ENCODE measurements at regions not wholly inside any gene's neighbourhood (a gene's known extent, or its start where the extent isn't known, plus 50 kb on each side); places are given as distances from the start of the nearest gene placed in this dataset.

- H3K9me3 ChIP-seq (replicated peaks): no peaks in the 10 kb centered on the region
- H3K4me1 ChIP-seq: no peaks in the 10 kb centered on the region
- H3K36me3 ChIP-seq: no peaks in the 10 kb centered on the region
- H3K27ac ChIP-seq: no peak overlapping the region
- no peaks in the 10 kb centered on the region for H3K27me3 ChIP-seq
- no peak overlapping the region for H3K4me3 ChIP-seq
- DNase-seq: no peak
Measured at GRCh38 chr12:84766375-84766774, 146.2 kb downstream of the SLC6A15 start.

GRCh38 chr12:84764001-84764400 is 148.6 kb downstream of the SLC6A15 start:
- H3K4me3 ChIP-seq: no peak overlapping the region
- H3K9me3 ChIP-seq (replicated peaks): no peaks in the 10 kb centered on the region
- no peak overlapping the region for H3K27ac ChIP-seq
- no peaks in the 10 kb centered on the region for H3K27me3 ChIP-seq
- no peak for DNase-seq
- no peaks in the 10 kb centered on the region for H3K4me1 ChIP-seq
- H3K36me3 ChIP-seq: no peaks in the 10 kb centered on the region

GRCh38 chr12:84763107-84763506 is 149.5 kb downstream of the SLC6A15 start:
- Histone ChIP-seq H3K4me1 (no peaks in the 10 kb centered on the region), H3K27me3 (no peaks in the 10 kb centered on the region), H3K27ac (no peak overlapping the region), H3K36me3 (no peaks in the 10 kb centered on the region), H3K4me3 (no peak overlapping the region), H3K9me3 (replicated peaks) (no peaks in the 10 kb centered on the region)
- no peak for DNase-seq

GRCh38 chr12:84760091-84760865 is 152.3 kb downstream of the SLC6A15 start:
- no peak for DNase-seq
- H3K36me3 ChIP-seq: no peaks in the 10 kb centered on the region
- no peak overlapping the region for H3K4me3 ChIP-seq
- no peaks in the 10 kb centered on the region for H3K27me3 ChIP-seq
- H3K27ac ChIP-seq: no peak overlapping the region
- H3K4me1 ChIP-seq: no peaks in the 10 kb centered on the region
- no peaks in the 10 kb centered on the region for H3K9me3 ChIP-seq (replicated peaks)

GRCh38 chr12:84757978-84758377 is 154.6 kb downstream of the SLC6A15 start:
- Histone ChIP-seq H3K27ac (no peak overlapping the region), H3K4me3 (no peak overlapping the region), H3K36me3 (no peaks in the 10 kb centered on the region), H3K9me3 (replicated peaks) (no peaks in the 10 kb centered on the region), H3K27me3 (no peaks in the 10 kb centered on the region), H3K4me1 (no peaks in the 10 kb centered on the region)
- DNase-seq: no peak

GRCh38 chr12:84756961-84757360 is 155.6 kb downstream of the SLC6A15 start:
- H3K27me3 ChIP-seq: no peaks in the 10 kb centered on the region
- H3K9me3 ChIP-seq (replicated peaks): no peaks in the 10 kb centered on the region
- no peak for DNase-seq
- H3K27ac ChIP-seq: no peak overlapping the region
- no peaks in the 10 kb centered on the region for H3K36me3 ChIP-seq
- H3K4me3 ChIP-seq: no peak overlapping the region
- H3K4me1 ChIP-seq: no peaks in the 10 kb centered on the region

- H3K4me1 ChIP-seq: no peaks in the 10 kb centered on the region
- no peaks in the 10 kb centered on the region for H3K27me3 ChIP-seq
- no peak for DNase-seq
- H3K4me3 ChIP-seq: no peak overlapping the region
- no peaks in the 10 kb centered on the region for H3K36me3 ChIP-seq
- H3K9me3 ChIP-seq (replicated peaks): no peaks in the 10 kb centered on the region
- no peak overlapping the region for H3K27ac ChIP-seq
Measured at GRCh38 chr12:84745127-84745526, 167.5 kb downstream of the SLC6A15 start.

- Histone ChIP-seq H3K27me3 (no peaks in the 10 kb centered on the region), H3K36me3 (no peaks in the 10 kb centered on the region), H3K9me3 (replicated peaks) (no peaks in the 10 kb centered on the region), H3K4me3 (no peak overlapping the region), H3K4me1 (no peaks in the 10 kb centered on the region), H3K27ac (no peak overlapping the region)
- no peak for DNase-seq
Measured at GRCh38 chr12:84741692-84742091, 170.9 kb downstream of the SLC6A15 start.

GRCh38 chr12:84741031-84741430 is 171.6 kb downstream of the SLC6A15 start:
- H3K4me1 ChIP-seq: no peaks in the 10 kb centered on the region
- no peak overlapping the region for H3K4me3 ChIP-seq
- no peaks in the 10 kb centered on the region for H3K36me3 ChIP-seq
- DNase-seq: no peak
- no peaks in the 10 kb centered on the region for H3K9me3 ChIP-seq (replicated peaks)
- H3K27ac ChIP-seq: no peak overlapping the region
- H3K27me3 ChIP-seq: no peaks in the 10 kb centered on the region

- no peaks in the 10 kb centered on the region for H3K36me3 ChIP-seq
- no peak overlapping the region for H3K4me3 ChIP-seq
- no peaks in the 10 kb centered on the region for H3K27me3 ChIP-seq
- no peaks in the 10 kb centered on the region for H3K4me1 ChIP-seq
- no peak overlapping the region for H3K27ac ChIP-seq
- no peaks in the 10 kb centered on the region for H3K9me3 ChIP-seq (replicated peaks)
- DNase-seq: no peak
Measured at GRCh38 chr12:84740602-84741001, 172.0 kb downstream of the SLC6A15 start.

GRCh38 chr12:84738481-84738972 is 174.1 kb downstream of the SLC6A15 start:
- H3K36me3 ChIP-seq: no peaks in the 10 kb centered on the region
- no peak for DNase-seq
- no peaks in the 10 kb centered on the region for H3K9me3 ChIP-seq (replicated peaks)
- no peaks in the 10 kb centered on the region for H3K4me1 ChIP-seq
- no peak overlapping the region for H3K4me3 ChIP-seq
- H3K27me3 ChIP-seq: no peaks in the 10 kb centered on the region
- H3K27ac ChIP-seq: no peak overlapping the region

- peaks cover 5% of the 10 kb centered on the region for H3K4me1 ChIP-seq
- no peak overlapping the region for H3K4me3 ChIP-seq
- no peaks in the 10 kb centered on the region for H3K36me3 ChIP-seq
- H3K27ac ChIP-seq: no peak overlapping the region
- DNase-seq: no peak
- H3K9me3 ChIP-seq (replicated peaks): no peaks in the 10 kb centered on the region
- no peaks in the 10 kb centered on the region for H3K27me3 ChIP-seq
Measured at GRCh38 chr12:84732828-84733340, 179.7 kb downstream of the SLC6A15 start.

- no peak overlapping the region for H3K27ac ChIP-seq
- peaks cover 9% of the 10 kb centered on the region for H3K4me1 ChIP-seq
- H3K4me3 ChIP-seq: no peak overlapping the region
- no peak for DNase-seq
- no peaks in the 10 kb centered on the region for H3K27me3 ChIP-seq
- no peaks in the 10 kb centered on the region for H3K36me3 ChIP-seq
- no peaks in the 10 kb centered on the region for H3K9me3 ChIP-seq (replicated peaks)
Measured at GRCh38 chr12:84730561-84731162, 181.9 kb downstream of the SLC6A15 start.

- Histone ChIP-seq H3K36me3 (no peaks in the 10 kb centered on the region), H3K4me3 (no peak overlapping the region), H3K27ac (no peak overlapping the region), H3K4me1 (peaks cover 9% of the 10 kb centered on the region), H3K27me3 (no peaks in the 10 kb centered on the region), H3K9me3 (replicated peaks) (no peaks in the 10 kb centered on the region)
- peak in 1 of 2 experiments; percentile 32 for DNase-seq
Measured at GRCh38 chr12:84727961-84728360, 184.6 kb downstream of the SLC6A15 start.

GRCh38 chr12:84726780-84727179 is 185.8 kb downstream of the SLC6A15 start:
- Histone ChIP-seq H3K27me3 (no peaks in the 10 kb centered on the region), H3K36me3 (no peaks in the 10 kb centered on the region)

More at GRCh38 chr12:84726780-84727179, 185.8 kb downstream of the SLC6A15 start:
- no peak for DNase-seq
- Histone ChIP-seq H3K9me3 (replicated peaks) (no peaks in the 10 kb centered on the region), H3K4me3 (no peak overlapping the region), H3K27ac (no peak overlapping the region), H3K4me1 (peaks cover 9% of the 10 kb centered on the region)
